Stomach (tissue), 8 donors: ENCODE measurements at regions not wholly inside any gene's neighbourhood (a gene's known extent, or its start where the extent isn't known, plus 50 kb on each side); places are given as distances from the start of the nearest gene placed in this dataset.

Experiments
- DNase-seq, 2 donors: peaks; one replicate each; pipeline versions ENCODE4 v3.0.0 to v3.0.0-alpha.2; 2013 to 2019
- H3K27ac ChIP-seq, 5 donors: fragments of 200-600 bp in 4 of 5; sonication (generic) in 4 of 5; one replicate each; pipeline ENCODE4 v1.5.1; 2013 to 2019; ENCODE audit warnings: mild to moderate bottlenecking in 1 of 5, moderate library complexity in 1 of 5
- H3K27me3 ChIP-seq, 3 donors: fragments of 200-600 bp; sonication (generic); one replicate each; pipeline ENCODE4 v1.5.1; 2017 to 2019; ENCODE audit warnings: mixed run types in 1 of 3
- H3K36me3 ChIP-seq, 4 donors: fragments of 200-600 bp; sonication (generic); 1 replicate in 3 of 4; 2 replicates in 1 of 4; pipeline ENCODE4 v1.5.1; 2016 to 2019
- H3K4me1 ChIP-seq, 4 donors: fragments of 200-600 bp; sonication (generic); one replicate each; pipeline ENCODE4 v1.5.1; 2016 to 2019
- H3K4me3 ChIP-seq, 4 donors: fragments of 200-600 bp; sonication (generic) in 3 of 4; one replicate each; pipeline ENCODE4 v1.5.1; 2016 to 2019; ENCODE audit warnings: mild to moderate bottlenecking in 1 of 4
- H3K9me3 ChIP-seq, 4 donors: fragments of 200-600 bp; sonication (generic); one replicate each; pipeline ENCODE4 v1.5.1; 2016 to 2019
- CTCF ChIP-seq, 7 experiments: fragments of 450-650 bp in 4 of 7; fragments of 200-600 bp in 3 of 7; sonication (generic) in 3 of 7; IDR thresholded peaks; one replicate each; pipeline ENCODE4 v1.5.1; 2016 to 2019; ENCODE audit warnings: antibody characterized with exemption in 7 of 7, control low read depth in 2 of 7, mild to moderate bottlenecking in 1 of 7
- EP300 ChIP-seq: sonication (generic); formaldehyde crosslinking; IDR thresholded peaks from one replicate; pipeline ENCODE4 v1.6.1; 2017; ENCODE audit warnings: antibody characterized with exemption
- POLR2A ChIP-seq, 4 donors: fragments of 450-650 bp; IDR thresholded peaks; one replicate each; pipeline ENCODE4 v1.6.1; 2016; ENCODE audit warnings: antibody characterized with exemption in 4 of 4, control low read depth in 2 of 4, mild to moderate bottlenecking in 1 of 4, moderate library complexity in 1 of 4
- POLR2AphosphoS5 ChIP-seq, 3 donors: sonication (generic); formaldehyde crosslinking; IDR thresholded peaks; one replicate each; pipeline ENCODE4 v1.6.1; 2016; ENCODE audit warnings: antibody characterized with exemption in 3 of 3
- WGBS, 5 donors: extraction: QIAGEN DNeasy Blood & Tissue Kit in 3 of 5; methylation state at CpG; one replicate each; pipeline versions ENCODE4 v1.1.5 to v1.1.7; 2013 to 2018; 5-methylcytosine and 5-hydroxymethylcytosine counted together
- intact Hi-C: fragments of 100-400 bp; cut with DNase I; formaldehyde crosslinking; loops from one replicate; pipeline ENCODE4 v1.15.1; 2023; ENCODE audit warnings: low total_unique reads
- donor health status: healthy with polysubstance abuse.
- donor health status: Bipolar disorder and iron deficiency.
- donor health status: healthy.

- Histone ChIP-seq H3K27me3 (peaks cover 0 to 50% (median 4%) of the 10 kb centered on the region in 3 donors), H3K4me3 (no peak overlapping the region), H3K4me1 (no peaks in the 10 kb centered on the region), H3K9me3 (peaks cover 0 to 27% (median 17%) of the 10 kb centered on the region in 4 donors), H3K27ac (no peak overlapping the region), H3K36me3 (no peaks in the 10 kb centered on the region)
- TF ChIP-seq POLR2AphosphoS5 (IDR thresholded peaks at IDR 0.05) (no peak), POLR2A (IDR thresholded peaks at IDR 0.05) (no peak)
- 82 to 90% (median 85%) methylated on average over 2 of the region's 2 CpGs for WGBS, 5 donors
- no peak for DNase-seq
- intact Hi-C loops = no loop called here
Measured at GRCh38 chr17:77009877-77010276, 130.9 kb upstream of the SEC14L1 start.

GRCh38 chr17:77010667-77011066 is 130.1 kb upstream of the SEC14L1 start:
- Histone ChIP-seq H3K4me1 (no peaks in the 10 kb centered on the region), H3K9me3 (peaks cover 0 to 27% (median 17%) of the 10 kb centered on the region in 4 donors), H3K36me3 (no peaks in the 10 kb centered on the region), H3K27ac (no peak overlapping the region), H3K27me3 (peaks cover 0 to 45% (median 4%) of the 10 kb centered on the region in 3 donors), H3K4me3 (no peak overlapping the region)
- DNase-seq = no peak
- intact Hi-C loops = no loop called here
- TF ChIP-seq EP300 = no peak
- no peak for TF ChIP-seq POLR2A (IDR thresholded peaks at IDR 0.05)
- no peak for TF ChIP-seq POLR2AphosphoS5 (IDR thresholded peaks at IDR 0.05)
- TF ChIP-seq CTCF (IDR thresholded peaks at IDR 0.05) = no peak

GRCh38 chr17:77011173-77012011 is 129.4 kb upstream of the SEC14L1 start:
- Histone ChIP-seq H3K4me1 (no peaks in the 10 kb centered on the region), H3K27me3 (peaks cover 0 to 49% (median 4%) of the 10 kb centered on the region in 3 donors), H3K9me3 (peaks cover 0 to 27% (median 17%) of the 10 kb centered on the region in 4 donors), H3K36me3 (no peaks in the 10 kb centered on the region), H3K4me3 (no peak overlapping the region), H3K27ac (no peak overlapping the region)
- peak in 4 of 7 experiments; percentile 31 to 47 (median 41) for TF ChIP-seq CTCF (IDR thresholded peaks at IDR 0.05)
- no peak for TF ChIP-seq POLR2A (IDR thresholded peaks at IDR 0.05)
- DNase-seq = peak; percentile 41 to 50
- intact Hi-C loops = no loop called here
- 58 to 68% (median 64%) methylated on average over 7 of the region's 7 CpGs for WGBS, 5 donors

- no peak for TF ChIP-seq CTCF (IDR thresholded peaks at IDR 0.05)
- no peak for TF ChIP-seq EP300
- no peak for TF ChIP-seq POLR2A (IDR thresholded peaks at IDR 0.05)
- no peak for TF ChIP-seq POLR2AphosphoS5 (IDR thresholded peaks at IDR 0.05)
- DNase-seq = no peak
- intact Hi-C loops = no loop called here
- Histone ChIP-seq H3K4me1 (no peaks in the 10 kb centered on the region), H3K4me3 (no peak overlapping the region), H3K36me3 (no peaks in the 10 kb centered on the region), H3K9me3 (peaks cover 0 to 19% (median 3%) of the 10 kb centered on the region in 4 donors), H3K27ac (no peak overlapping the region), H3K27me3 (peaks cover 0 to 15% (median 0%) of the 10 kb centered on the region in 3 donors)
- 53 to 63% (median 59%) methylated on average over 5 of the region's 5 CpGs for WGBS, 5 donors
Measured at GRCh38 chr17:77018504-77018903, 122.3 kb upstream of the SEC14L1 start.

GRCh38 chr17:77019893-77020379 is 120.8 kb upstream of the SEC14L1 start:
- DNase-seq = no peak
- no peaks in the 10 kb centered on the region for H3K4me1 ChIP-seq
- no peak overlapping the region for H3K4me3 ChIP-seq
- WGBS, 5 donors = 47 to 69% (median 58%) methylated on average over 11 to 12 of the region's 12 CpGs
- H3K9me3 ChIP-seq = peaks cover 0 to 19% (median 3%) of the 10 kb centered on the region in 4 donors
- TF ChIP-seq POLR2A (IDR thresholded peaks at IDR 0.05) (no peak), EP300 (no peak), CTCF (IDR thresholded peaks at IDR 0.05) (no peak), POLR2AphosphoS5 (IDR thresholded peaks at IDR 0.05) (no peak)
- no peak overlapping the region for H3K27ac ChIP-seq
- intact Hi-C loops = no loop called here
- no peaks in the 10 kb centered on the region for H3K36me3 ChIP-seq
- peaks cover 0 to 23% (median 0%) of the 10 kb centered on the region in 3 donors for H3K27me3 ChIP-seq
